8988T (cell line): ENCODE measurements at regions not wholly inside any gene's neighbourhood (a gene's known extent, or its start where the extent isn't known, plus 50 kb on each side); places are given as distances from the start of the nearest gene placed in this dataset.

Experiments
- DNase-seq: peaks from one replicate; pipeline ENCODE4 v3.0.0; 2011

DNA sequence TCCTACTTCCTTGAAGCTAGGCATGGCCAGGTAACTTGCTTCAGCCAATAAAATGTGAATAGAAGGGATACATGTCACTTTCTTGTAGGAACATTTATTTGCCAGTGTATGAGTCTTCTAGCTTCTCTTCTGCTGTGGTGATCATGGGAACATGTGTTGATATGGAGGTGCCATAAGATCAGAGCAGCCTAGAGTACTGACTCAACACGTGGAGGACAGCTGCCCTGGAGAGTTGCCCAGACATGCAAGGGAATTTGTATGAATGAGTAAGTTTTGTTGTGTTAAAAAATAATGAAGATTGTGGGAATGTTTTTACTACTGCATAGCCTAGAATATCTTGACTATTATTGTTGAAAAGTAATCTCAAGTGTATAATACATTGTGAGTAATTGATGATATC is 502.3 kb downstream of the NUF2 start:
- DNase-seq: no peak

DNA sequence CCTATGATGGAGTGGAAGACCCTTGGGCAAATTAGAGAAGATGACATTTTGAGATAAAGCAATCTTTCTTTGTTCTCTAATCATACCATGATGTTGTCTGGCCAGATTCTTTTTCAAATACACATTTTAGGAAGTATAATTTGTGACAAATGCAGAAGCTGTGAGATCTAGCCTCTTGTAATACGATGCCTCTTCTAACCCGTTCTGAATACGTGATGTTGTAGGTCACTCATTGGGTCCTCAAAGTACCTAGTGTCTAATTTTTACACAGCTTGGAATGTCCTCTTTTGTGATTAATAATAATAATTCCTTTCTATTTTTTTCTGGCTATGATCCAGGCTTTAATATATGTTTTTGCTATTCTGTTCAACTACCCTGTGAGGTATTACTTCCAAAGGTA is 502.7 kb downstream of the NUF2 start:
- DNase-seq: no peak

DNA sequence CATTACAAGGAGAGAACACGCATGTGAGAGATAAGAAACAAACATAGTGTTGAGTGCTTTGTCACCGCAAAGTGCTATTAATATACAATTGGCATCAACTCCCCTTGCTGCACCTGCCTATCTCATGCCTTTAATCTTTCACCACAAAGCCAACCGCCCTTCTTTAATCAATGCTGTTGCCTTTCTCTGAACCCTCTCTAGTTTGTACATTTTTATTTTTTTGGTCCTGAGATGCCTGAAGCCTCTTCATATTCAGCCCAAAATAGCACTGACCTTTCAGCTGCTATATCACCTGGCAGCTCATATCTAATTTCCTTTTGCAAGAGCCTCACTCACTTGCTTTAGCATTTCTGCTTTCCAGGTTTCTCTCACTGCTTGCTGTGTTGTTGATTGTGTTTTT is 504.7 kb downstream of the NUF2 start:
- no peak for DNase-seq

- no peak for DNase-seq
Measured at GRCh38 chr1:163834778-163835177, 513.0 kb downstream of the NUF2 start.

- DNase-seq: no peak
Measured at GRCh38 chr1:163836481-163836880, 514.7 kb downstream of the NUF2 start.

DNA sequence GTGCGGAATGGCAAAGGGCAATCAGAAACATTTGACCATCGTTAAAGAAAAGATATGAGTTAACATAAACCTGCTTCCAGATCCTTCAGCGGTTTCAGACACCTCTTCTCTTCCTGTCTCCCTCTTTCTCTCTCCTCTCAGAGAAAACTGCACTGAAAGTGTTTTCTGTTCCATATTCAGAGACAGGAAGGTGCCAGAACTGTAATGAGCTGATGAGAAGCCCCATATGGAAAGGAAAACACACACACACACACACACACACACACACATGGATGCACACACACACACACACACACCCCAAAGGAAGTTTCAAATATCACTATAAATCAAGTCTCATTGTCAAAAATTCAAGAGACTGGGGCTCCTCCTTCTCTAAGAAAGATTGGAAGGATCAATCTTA is 515.5 kb downstream of the NUF2 start:
- DNase-seq: no peak

- no peak for DNase-seq
Measured at GRCh38 chr1:163842571-163842970, 520.8 kb downstream of the NUF2 start.

- no peak for DNase-seq
Measured at GRCh38 chr1:163844459-163844858, 522.7 kb downstream of the NUF2 start.

DNA sequence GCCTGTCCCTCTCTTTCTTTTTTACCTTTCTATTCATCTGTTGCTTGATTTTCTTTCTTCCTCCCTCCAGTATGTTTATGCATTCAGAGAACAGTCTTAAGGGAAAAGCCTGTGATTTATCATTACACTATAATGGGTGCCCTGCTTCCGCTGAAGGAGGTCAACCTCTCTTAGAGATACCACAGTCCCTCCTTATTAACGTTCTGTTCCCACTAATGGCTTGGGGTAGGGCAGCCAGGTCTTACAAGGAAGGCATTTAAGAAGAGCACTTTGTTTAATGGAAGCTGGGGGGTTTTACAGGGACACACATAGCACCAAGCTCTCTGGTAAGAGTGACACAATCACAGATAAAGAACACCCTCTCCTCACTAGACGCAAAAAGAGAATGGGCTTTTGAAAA is 523.5 kb downstream of the NUF2 start:
- no peak for DNase-seq

DNA sequence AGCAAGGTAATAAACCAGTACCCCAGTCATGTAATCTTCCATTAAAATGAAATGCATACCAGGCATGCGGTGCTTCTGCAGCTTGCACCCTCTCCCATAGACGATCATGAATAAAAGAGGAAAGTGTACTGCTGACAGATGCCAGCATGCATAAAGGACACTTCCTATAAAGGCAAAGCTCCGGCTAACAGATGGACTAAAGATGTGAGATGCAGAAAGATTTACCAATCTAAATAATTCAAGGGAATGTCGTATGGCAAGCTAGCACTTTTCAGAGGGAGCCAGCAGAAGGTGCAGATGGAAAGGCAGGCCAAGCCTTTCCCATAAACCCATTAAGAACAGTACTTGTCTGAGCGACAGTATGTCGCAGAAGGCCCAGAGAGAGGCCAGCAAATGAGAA is 542.0 kb downstream of the NUF2 start:
- DNase-seq: no peak

DNA sequence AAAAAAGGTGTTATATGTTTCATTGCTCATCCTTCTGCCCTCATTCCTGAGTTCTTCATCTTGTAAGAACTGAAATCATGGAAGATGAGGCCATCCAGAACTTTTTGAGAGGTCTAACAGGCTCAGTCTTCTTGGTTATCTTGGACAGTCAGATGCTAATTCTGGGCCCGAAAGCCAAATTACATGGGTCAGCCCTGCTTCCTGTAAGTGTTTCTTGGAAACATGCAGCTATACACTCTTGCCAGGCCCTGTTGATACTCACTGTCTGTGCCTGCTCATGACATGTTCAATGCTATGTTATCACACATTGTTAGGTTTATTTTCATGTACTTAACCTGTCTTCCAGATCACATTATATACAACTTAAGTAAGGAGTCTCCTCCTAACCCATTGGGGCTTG is 542.5 kb downstream of the NUF2 start:
- no peak for DNase-seq

DNA sequence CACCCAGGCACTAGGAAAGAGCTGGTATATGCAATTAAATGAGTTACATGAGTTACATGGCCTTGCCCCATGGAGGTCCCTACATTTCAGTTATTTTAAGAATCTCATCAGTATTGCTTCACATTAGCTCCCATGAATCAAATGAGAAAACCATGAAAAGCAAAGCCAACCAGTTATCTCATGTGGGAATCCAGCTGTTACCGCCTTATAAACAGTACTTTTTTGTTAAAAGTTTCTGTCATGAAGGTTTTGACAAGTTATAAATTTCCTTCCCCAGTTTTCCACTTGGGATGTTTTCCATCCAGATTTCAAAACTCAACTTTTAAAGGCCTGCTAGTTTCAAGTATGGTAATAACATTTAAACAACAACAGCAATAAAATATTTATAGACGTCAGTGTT is 544.8 kb downstream of the NUF2 start:
- DNase-seq: no peak

GRCh38 chr1:163870666-163871065 is 548.9 kb downstream of the NUF2 start:
- no peak for DNase-seq

GRCh38 chr1:163872067-163872466 is 550.3 kb downstream of the NUF2 start:
- DNase-seq: no peak

GRCh38 chr1:163874070-163874469 is 552.3 kb downstream of the NUF2 start:
- DNase-seq: no peak

DNA sequence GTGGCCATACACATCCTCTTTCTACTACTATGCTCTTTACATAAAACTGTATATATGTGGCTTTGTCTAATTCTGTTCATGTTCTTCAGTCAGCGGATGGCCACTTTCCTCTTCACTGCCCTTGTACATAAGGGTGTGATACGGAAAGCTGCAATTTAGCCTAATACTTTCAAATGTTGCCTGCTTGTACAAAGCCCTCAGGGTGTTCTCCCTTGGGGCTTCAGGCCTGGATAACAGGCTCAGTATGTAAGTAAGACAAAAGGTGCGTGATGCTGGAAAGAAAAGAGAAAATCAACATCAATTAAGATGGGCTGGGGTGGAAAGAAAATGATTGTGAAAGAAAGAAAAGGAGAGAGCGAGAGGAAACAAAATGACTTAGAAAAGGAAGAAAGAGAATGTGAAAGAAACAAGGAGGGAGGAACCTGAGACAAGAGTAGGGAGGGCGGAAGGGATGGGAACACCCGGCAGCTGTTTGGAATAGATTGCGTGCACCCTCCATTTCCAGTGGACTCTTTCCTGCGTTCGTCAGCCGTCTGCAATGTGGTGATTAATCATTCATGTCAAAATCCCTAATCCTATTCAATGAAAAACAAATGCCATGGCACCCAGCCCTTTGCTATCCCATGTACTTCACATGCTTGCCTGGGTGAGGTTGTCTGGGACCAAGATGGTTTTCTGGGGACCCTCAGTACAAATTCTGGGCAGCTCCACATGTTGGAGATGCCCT is 553.6 kb downstream of the NUF2 start:
- DNase-seq: no peak

DNA sequence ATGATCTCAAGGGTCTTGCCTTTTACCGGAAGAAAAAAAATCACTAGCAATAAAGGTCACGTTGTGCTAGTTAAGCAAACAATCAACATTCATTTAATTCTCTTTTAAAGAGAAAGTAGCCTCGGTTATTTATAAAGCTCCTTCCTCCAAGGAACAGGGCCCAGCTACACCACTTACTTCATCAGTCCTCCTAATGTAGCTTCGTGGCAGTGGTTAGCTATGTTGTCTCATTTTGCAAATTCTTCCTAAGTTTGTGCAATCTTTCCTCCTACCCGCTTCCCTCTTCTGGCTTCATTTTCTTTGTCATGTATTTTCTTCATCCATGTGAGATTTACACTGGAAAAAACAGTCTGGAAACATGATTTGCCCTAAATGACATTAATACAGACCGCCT is 554.2 kb downstream of the NUF2 start:
- no peak for DNase-seq

DNA sequence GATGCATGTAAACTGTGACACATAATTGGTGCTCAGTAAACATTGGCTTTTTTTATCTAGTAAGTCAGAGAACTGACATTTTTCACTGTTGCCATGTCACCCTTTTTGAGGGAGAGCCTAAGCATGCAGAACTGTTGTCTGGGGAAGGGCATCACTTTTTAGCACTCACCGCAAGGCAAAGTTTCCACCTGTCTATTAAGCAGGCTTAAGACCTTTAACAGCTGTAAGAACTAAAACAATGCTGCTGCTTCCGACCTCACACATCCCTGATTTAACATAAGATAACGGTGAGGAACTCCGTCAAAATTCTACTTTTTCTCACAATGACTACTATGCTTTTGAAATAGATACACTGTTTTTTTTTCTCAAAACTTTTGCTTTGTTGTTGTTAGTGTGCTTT is 554.8 kb downstream of the NUF2 start:
- no peak for DNase-seq

- DNase-seq: no peak
Measured at GRCh38 chr1:163877016-163877415, 555.3 kb downstream of the NUF2 start.

DNA sequence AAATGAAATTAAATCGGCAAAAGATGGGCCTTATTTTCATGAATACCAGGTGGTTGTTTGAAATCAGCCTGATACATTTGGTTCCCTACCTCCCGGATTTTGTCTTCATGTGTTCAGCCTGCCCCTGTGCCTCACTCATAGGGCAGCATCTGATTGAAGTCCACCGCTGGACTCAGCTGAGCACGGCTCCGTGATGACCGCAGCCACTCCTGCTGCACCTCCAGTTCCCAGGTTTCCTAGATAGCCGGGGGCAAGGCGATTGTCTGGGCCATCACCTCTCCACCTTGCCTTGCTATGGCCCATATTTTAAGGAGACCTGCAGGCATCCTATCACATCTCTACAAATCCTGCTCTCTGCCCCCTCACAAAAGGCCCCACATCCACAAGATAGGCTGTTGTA is 563.8 kb downstream of the NUF2 start:
- no peak for DNase-seq

DNA sequence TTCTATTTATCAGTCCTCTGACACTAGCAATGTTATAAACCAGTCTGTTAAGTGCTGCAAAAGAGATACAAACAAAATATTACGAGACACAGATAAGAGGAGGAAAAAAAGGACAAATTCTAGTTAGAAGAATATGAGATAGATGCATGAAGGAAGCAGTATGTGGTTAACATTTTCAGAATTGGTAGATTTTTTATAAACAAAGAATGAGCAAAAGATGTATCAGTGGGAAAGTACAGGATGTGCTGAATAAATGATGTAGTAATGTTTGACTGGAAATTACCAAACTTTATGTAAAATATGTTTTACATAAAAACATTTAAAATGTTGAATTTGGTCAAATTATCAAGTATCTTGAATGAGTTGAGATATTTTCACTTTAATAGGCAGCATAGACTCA is 574.2 kb downstream of the NUF2 start:
- no peak for DNase-seq

DNA sequence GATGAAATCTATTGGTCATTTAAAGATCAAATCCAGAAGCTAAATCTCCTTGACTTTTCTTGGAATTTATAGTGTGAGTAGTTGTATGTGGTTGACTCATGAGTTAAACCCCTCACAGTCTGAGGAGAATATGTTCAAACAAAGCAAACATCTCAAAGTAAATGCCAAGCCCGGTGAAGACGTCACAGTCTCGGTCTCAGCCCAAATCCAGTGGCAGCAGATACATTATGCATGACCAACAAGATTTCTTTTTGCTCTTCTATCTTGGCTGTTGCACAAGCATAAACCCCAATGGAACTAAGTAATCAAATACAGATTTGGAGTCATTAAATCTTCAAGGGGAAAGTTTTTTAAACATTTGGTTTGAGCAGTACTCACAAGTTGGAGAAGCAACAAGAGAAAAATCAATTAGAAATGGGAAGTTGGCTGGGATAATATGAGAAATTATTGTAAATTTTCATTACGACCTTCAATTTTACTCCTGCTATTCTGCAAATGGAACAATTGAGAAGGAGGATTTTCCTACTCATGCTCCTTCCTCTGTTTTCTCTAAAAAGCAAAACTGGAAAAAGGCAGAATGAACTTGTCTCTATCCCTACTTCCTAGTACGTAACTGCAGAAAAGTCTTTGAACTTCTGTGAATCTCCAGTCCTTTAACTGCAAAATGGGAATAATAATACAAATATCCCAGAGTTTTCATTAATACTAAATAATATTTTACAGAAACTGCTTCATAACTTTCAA is 575.8 kb downstream of the NUF2 start:
- no peak for DNase-seq

DNA sequence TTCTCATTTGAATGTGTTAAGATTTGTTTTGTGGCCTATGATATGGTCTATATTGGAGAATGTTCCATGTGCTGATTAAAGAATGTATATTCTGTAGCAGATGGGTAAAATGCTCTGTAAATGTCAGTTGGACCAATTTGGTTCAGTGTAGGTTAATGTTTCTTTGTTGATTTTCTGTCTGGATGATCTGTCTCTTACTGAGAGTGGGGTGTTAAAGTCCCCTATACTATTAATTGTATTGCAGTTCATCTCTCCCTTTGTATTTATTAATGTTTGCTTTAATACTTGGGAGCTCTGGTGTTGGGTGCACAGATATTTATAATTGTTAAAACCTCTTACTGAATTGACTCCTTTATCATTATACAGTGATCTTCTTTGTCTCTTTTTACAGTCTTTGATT is 584.5 kb downstream of the NUF2 start:
- DNase-seq: no peak

- DNase-seq: no peak
Measured at GRCh38 chr1:163912170-163912884, 590.6 kb downstream of the NUF2 start.
